ENCODE measurements at regions not wholly inside any gene's neighbourhood (a gene's known extent, or its start where the extent isn't known, plus 50 kb on each side); places are given as distances from the start of the nearest gene placed in this dataset.

GRCh38 chr4:152044331-152045036 is 283.7 kb upstream of the GATB start:
- Histone ChIP-seq H3K4me2 (replicated peaks; ENCODE audit: extremely low read depth, low read length, poor library complexity, severe bottlenecking) (no peak overlapping the region), H2AFZ (ENCODE audit: insufficient read depth, low read depth, low read length, poor library complexity, severe bottlenecking) (no peak overlapping the region), H3K36me3 (replicated peaks in 1 of 2; ENCODE audit: control insufficient read depth in 1 of 2, insufficient read depth in 2 of 2, low read length in 2 of 2) (no peaks in the 10 kb centered on the region), H3K9ac (ENCODE audit: insufficient read depth, low read length, poor library complexity, severe bottlenecking) (no peak overlapping the region), H3K4me3 (replicated peaks in 1 of 3; ENCODE audit: low read depth in 2 of 3, low read length in 3 of 3) (no peak overlapping the region), H3K9me3 (replicated peaks in 1 of 2; ENCODE audit: control insufficient read depth in 1 of 2, insufficient read depth in 1 of 2, low read length in 2 of 2) (no peaks in the 10 kb centered on the region), H3K27ac (ENCODE audit: low read depth in 1 of 2, low read length in 2 of 2) (no peak overlapping the region), H3K27me3 (ENCODE audit: control insufficient read depth in 2 of 2, insufficient read depth in 2 of 2, low read length in 2 of 2) (peaks cover 4 to 19% of the 10 kb centered on the region in 2 donors), H4K20me1 (ENCODE audit: insufficient read depth, low read length) (no peaks in the 10 kb centered on the region), H3K79me2 (ENCODE audit: insufficient read depth, low read length) (no peaks in the 10 kb centered on the region), H3K4me1 (ENCODE audit: control insufficient read depth in 1 of 2, insufficient read depth in 2 of 2, low read length in 2 of 2) (peaks cover 7% of the 10 kb centered on the region in 2 donors)
- H3K36me3 Mint-ChIP-seq, result peaks cover 0 to 2% of the 10 kb centered on the region in 2 donors
- no peak for TF ChIP-seq CTCF (IDR thresholded peaks at IDR 0.05)
- H3K27me3 Mint-ChIP-seq (ENCODE audit: low read depth in 3 of 3), result peaks cover 15 to 20% (median 16%) of the 10 kb centered on the region in 3 donors
- H3K4me3 Mint-ChIP-seq, result no peak overlapping the region
- intact Hi-C loops (cut with micrococcal nuclease), result no loop called here
- H3K4me1 Mint-ChIP-seq, result peaks cover 10% of the 10 kb centered on the region
- WGBS (ENCODE audit: insufficient coverage), result 97% methylated on average over 5 of the region's 9 CpGs
- no peak overlapping the region for H3K27ac Mint-ChIP-seq
- peaks cover 0 to 2% (median 0%) of the 10 kb centered on the region in 7 donors for H3K9me3 Mint-ChIP-seq
- DNase-seq, result no peak

- Histone ChIP-seq H2AFZ (ENCODE audit: insufficient read depth, low read depth, low read length, poor library complexity, severe bottlenecking) (no peak overlapping the region), H4K20me1 (ENCODE audit: insufficient read depth, low read length) (no peaks in the 10 kb centered on the region), H3K4me2 (replicated peaks; ENCODE audit: extremely low read depth, low read length, poor library complexity, severe bottlenecking) (no peak overlapping the region), H3K27me3 (ENCODE audit: control insufficient read depth in 2 of 2, insufficient read depth in 2 of 2, low read length in 2 of 2) (peaks cover 4 to 18% of the 10 kb centered on the region in 2 donors), H3K9me3 (replicated peaks in 1 of 2; ENCODE audit: control insufficient read depth in 1 of 2, insufficient read depth in 1 of 2, low read length in 2 of 2) (no peaks in the 10 kb centered on the region), H3K4me1 (ENCODE audit: control insufficient read depth in 1 of 2, insufficient read depth in 2 of 2, low read length in 2 of 2) (peaks cover 7% of the 10 kb centered on the region in 2 donors), H3K4me3 (replicated peaks in 1 of 3; ENCODE audit: low read depth in 2 of 3, low read length in 3 of 3) (no peak overlapping the region), H3K36me3 (replicated peaks in 1 of 2; ENCODE audit: control insufficient read depth in 1 of 2, insufficient read depth in 2 of 2, low read length in 2 of 2) (no peaks in the 10 kb centered on the region), H3K79me2 (ENCODE audit: insufficient read depth, low read length) (no peaks in the 10 kb centered on the region), H3K27ac (ENCODE audit: low read depth in 1 of 2, low read length in 2 of 2) (no peak overlapping the region), H3K9ac (ENCODE audit: insufficient read depth, low read length, poor library complexity, severe bottlenecking) (no peak overlapping the region)
- Mint-ChIP-seq H3K4me3 (no peak overlapping the region), H3K9me3 (peaks cover 0 to 2% (median 0%) of the 10 kb centered on the region in 7 donors), H3K27ac (no peak overlapping the region), H3K36me3 (peaks cover 0 to 2% of the 10 kb centered on the region in 2 donors), H3K27me3 (ENCODE audit: low read depth in 3 of 3) (peaks cover 14 to 15% (median 14%) of the 10 kb centered on the region in 3 donors), H3K4me1 (peaks cover 10% of the 10 kb centered on the region)
- 84% methylated on average over 2 of the region's 4 CpGs for WGBS (ENCODE audit: insufficient coverage)
- no peak for TF ChIP-seq CTCF (IDR thresholded peaks at IDR 0.05)
- DNase-seq, result no peak
- intact Hi-C loops (cut with micrococcal nuclease), result no loop called here
These were observed 280.5 kb upstream of the GATB start for GRCh38 chr4:152041295-152041694.

Data from CD14-positive monocyte (primary cell).